Hepatocyte (in vitro differentiated cells): ENCODE measurements at regions not wholly inside any gene's neighbourhood (a gene's known extent, or its start where the extent isn't known, plus 50 kb on each side); places are given as distances from the start of the nearest gene placed in this dataset.

ENCODE experiments used
- DNase-seq: peaks from one replicate; pipeline ENCODE4 v3.0.0-alpha.2; 2016; ENCODE audit warnings: low spot score
- H2AFZ ChIP-seq: fragments of 200-600 bp; sonication (generic); 2 replicates; pipeline ENCODE4 v1.6.0; 2016; ENCODE audit warnings: antibody characterized with exemption, mild to moderate bottlenecking
- H3K27ac ChIP-seq: fragments of 200-600 bp; sonication (generic); 2 replicates; pipeline ENCODE4 v1.5.1; 2016; ENCODE audit warnings: mild to moderate bottlenecking
- H3K27me3 ChIP-seq: fragments of 200-600 bp; sonication (generic); 2 replicates; pipeline ENCODE4 v1.6.1; 2016
- H3K36me3 ChIP-seq: fragments of 200-600 bp; sonication (generic); replicated peaks from 2 replicates; pipeline ENCODE4 v1.5.1; 2016; ENCODE audit warnings: low read depth; ENCODE audit not compliant: insufficient read depth
- H3K4me1 ChIP-seq: fragments of 200-600 bp; sonication (generic); 2 replicates; pipeline ENCODE4 v1.5.1; 2016; ENCODE audit warnings: mild to moderate bottlenecking, moderate library complexity; ENCODE audit not compliant: insufficient read depth
- H3K4me2 ChIP-seq: fragments of 200-600 bp; sonication (generic); 2 replicates; pipeline ENCODE4 v1.6.0; 2016
- H3K4me3 ChIP-seq: fragments of 200-600 bp; sonication (generic); 2 replicates; pipeline ENCODE4 v1.5.1; 2016; ENCODE audit warnings: mild to moderate bottlenecking
- H3K79me2 ChIP-seq: fragments of 200-600 bp; sonication (generic); 2 replicates; pipeline ENCODE4 v1.6.0; 2017; ENCODE audit warnings: mild to moderate bottlenecking
- H3K9me2 ChIP-seq: fragments of 200-600 bp; sonication (generic); replicated peaks from 2 replicates; pipeline ENCODE4 v1.6.0; 2017; ENCODE audit warnings: mild to moderate bottlenecking; ENCODE audit not compliant: insufficient read depth
- H3K9me3 ChIP-seq: fragments of 200-600 bp; sonication (generic); 2 replicates; pipeline ENCODE4 v1.5.1; 2016; ENCODE audit warnings: low read depth, mild to moderate bottlenecking
- H4K20me1 ChIP-seq: fragments of 200-600 bp; sonication (generic); 2 replicates; pipeline ENCODE4 v1.6.0; 2016; ENCODE audit warnings: mild to moderate bottlenecking; ENCODE audit not compliant: insufficient read depth, poor library complexity, severe bottlenecking
- EZH2 ChIP-seq: fragments of 200-600 bp; sonication (generic); IDR thresholded peaks from 2 replicates; pipeline ENCODE4 v1.6.1; 2016; ENCODE audit warnings: antibody characterized with exemption, mild to moderate bottlenecking, borderline replicate concordance
- EZH2phosphoT487 ChIP-seq: fragments of 200-600 bp; sonication (generic); IDR thresholded peaks from one replicate; pipeline ENCODE4 v1.6.1; 2018; ENCODE audit warnings: antibody characterized with exemption, mild to moderate bottlenecking, low read depth, moderate library complexity; ENCODE audit not compliant: unreplicated experiment, severe bottlenecking
- WGBS: methylation state at CpG from one replicate; pipeline ENCODE4 v1.1.6; 2016; ENCODE audit warnings: low lambda C conversion rate; ENCODE audit errors: missing lambda C conversion rate; 5-methylcytosine and 5-hydroxymethylcytosine counted together
- TF ChIP-seq, protein P1 (sequence below): fragments of 200-600 bp; sonication (generic); IDR thresholded peaks from 2 replicates; pipeline ENCODE4 v1.5.1; 2016; ENCODE audit warnings: antibody characterized with exemption, mild to moderate bottlenecking; ENCODE audit not compliant: poor library complexity

DNA sequence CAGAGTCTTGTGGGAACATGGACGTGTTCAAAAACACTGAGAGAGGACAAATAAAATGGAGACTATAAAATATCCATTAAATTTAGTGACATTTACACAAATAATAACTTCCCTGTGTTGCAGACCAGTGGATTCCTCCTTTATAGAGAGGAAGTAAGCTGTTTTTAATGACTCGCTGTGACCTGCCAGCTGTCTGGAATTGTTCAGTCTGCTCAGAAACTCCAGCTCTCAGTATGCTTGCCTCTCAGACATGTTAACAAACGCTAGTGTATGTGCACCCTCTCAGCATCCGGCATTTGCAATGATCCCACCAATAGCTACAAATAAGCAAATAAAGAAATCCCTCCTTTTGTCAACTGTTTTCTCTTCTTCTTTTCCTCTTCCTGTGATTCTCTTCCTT, 158.0 kb upstream of the TCF21 start:
- no peaks in the 10 kb centered on the region for H3K79me2 ChIP-seq
- H3K36me3 ChIP-seq: no peaks in the 10 kb centered on the region
- H3K4me2 ChIP-seq: no peak overlapping the region
- WGBS: 35% methylated on average over 4 of the region's 4 CpGs
- TF ChIP-seq EZH2phosphoT487 (no peak), EZH2 (no peak)
- TF ChIP-seq, protein P1, sequence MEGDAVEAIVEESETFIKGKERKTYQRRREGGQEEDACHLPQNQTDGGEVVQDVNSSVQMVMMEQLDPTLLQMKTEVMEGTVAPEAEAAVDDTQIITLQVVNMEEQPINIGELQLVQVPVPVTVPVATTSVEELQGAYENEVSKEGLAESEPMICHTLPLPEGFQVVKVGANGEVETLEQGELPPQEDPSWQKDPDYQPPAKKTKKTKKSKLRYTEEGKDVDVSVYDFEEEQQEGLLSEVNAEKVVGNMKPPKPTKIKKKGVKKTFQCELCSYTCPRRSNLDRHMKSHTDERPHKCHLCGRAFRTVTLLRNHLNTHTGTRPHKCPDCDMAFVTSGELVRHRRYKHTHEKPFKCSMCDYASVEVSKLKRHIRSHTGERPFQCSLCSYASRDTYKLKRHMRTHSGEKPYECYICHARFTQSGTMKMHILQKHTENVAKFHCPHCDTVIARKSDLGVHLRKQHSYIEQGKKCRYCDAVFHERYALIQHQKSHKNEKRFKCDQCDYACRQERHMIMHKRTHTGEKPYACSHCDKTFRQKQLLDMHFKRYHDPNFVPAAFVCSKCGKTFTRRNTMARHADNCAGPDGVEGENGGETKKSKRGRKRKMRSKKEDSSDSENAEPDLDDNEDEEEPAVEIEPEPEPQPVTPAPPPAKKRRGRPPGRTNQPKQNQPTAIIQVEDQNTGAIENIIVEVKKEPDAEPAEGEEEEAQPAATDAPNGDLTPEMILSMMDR: no peak
- H3K4me1 ChIP-seq: no peaks in the 10 kb centered on the region
- H3K27me3 ChIP-seq: no peaks in the 10 kb centered on the region
- no peak overlapping the region for H3K27ac ChIP-seq
- H4K20me1 ChIP-seq: no peaks in the 10 kb centered on the region
- DNase-seq: no peak
- H3K9me3 ChIP-seq: no peaks in the 10 kb centered on the region
- H3K9me2 ChIP-seq: no peaks in the 10 kb centered on the region
- H2AFZ ChIP-seq: no peak overlapping the region
- no peak overlapping the region for H3K4me3 ChIP-seq

DNA sequence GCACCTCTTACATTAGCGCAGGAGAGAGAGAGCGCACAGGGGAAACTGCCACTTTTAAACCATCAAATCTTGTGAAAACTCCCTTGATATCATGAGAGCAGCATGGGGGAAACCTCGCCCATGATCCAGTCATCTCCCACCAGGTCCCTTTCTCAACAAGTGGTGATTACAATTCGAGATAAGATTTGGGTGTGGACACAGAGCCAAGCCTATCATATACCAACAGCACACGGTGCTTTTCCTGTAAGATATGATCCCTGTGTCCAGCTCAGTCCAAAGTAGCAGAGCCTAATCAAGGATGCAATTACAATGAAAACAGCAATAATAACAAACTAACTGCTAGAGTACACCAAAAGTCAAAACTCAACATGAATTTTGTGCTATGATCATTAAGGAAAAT, 148.7 kb upstream of the TCF21 start:
- H2AFZ ChIP-seq: no peak overlapping the region
- H3K4me2 ChIP-seq: no peak overlapping the region
- H3K9me3 ChIP-seq: no peaks in the 10 kb centered on the region
- DNase-seq: no peak
- WGBS: 78% methylated on average over 5 of the region's 5 CpGs
- no peaks in the 10 kb centered on the region for H3K4me1 ChIP-seq
- H3K4me3 ChIP-seq: no peak overlapping the region
- H3K9me2 ChIP-seq: no peaks in the 10 kb centered on the region
- H3K79me2 ChIP-seq: no peaks in the 10 kb centered on the region
- H3K27ac ChIP-seq: no peak overlapping the region
- H4K20me1 ChIP-seq: no peaks in the 10 kb centered on the region
- no peaks in the 10 kb centered on the region for H3K36me3 ChIP-seq
- no peaks in the 10 kb centered on the region for H3K27me3 ChIP-seq
- TF ChIP-seq, protein P1: no peak
- no peak for TF ChIP-seq EZH2phosphoT487
- no peak for TF ChIP-seq EZH2

DNA sequence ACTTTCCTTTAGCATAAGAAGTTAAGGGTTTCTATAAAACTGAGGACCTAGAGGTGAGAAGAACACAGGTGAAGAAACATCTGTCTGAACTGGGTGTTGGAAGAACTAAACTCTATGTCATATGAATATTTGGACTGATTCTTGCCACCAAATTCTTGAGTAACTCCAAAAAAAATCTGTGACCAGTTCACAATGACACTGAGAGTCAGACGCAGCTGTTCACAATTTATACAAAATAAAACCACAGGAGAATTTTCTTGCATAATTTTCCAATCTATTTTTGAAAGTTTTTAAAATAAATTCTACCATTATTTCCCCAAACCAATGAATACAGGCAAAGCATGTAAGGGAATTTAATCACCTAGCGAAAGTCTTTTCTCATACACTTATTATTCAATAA, 148.1 kb upstream of the TCF21 start:
- WGBS: 97% methylated on average over 2 of the region's 2 CpGs
- no peak overlapping the region for H3K4me2 ChIP-seq
- no peaks in the 10 kb centered on the region for H3K36me3 ChIP-seq
- no peaks in the 10 kb centered on the region for H3K9me3 ChIP-seq
- DNase-seq: no peak
- no peaks in the 10 kb centered on the region for H3K79me2 ChIP-seq
- no peaks in the 10 kb centered on the region for H4K20me1 ChIP-seq
- no peaks in the 10 kb centered on the region for H3K27me3 ChIP-seq
- TF ChIP-seq EZH2phosphoT487 (no peak), EZH2 (no peak)
- TF ChIP-seq, protein P1: no peak
- H3K27ac ChIP-seq: no peak overlapping the region
- no peaks in the 10 kb centered on the region for H3K9me2 ChIP-seq
- no peaks in the 10 kb centered on the region for H3K4me1 ChIP-seq
- no peak overlapping the region for H2AFZ ChIP-seq
- H3K4me3 ChIP-seq: no peak overlapping the region

DNA sequence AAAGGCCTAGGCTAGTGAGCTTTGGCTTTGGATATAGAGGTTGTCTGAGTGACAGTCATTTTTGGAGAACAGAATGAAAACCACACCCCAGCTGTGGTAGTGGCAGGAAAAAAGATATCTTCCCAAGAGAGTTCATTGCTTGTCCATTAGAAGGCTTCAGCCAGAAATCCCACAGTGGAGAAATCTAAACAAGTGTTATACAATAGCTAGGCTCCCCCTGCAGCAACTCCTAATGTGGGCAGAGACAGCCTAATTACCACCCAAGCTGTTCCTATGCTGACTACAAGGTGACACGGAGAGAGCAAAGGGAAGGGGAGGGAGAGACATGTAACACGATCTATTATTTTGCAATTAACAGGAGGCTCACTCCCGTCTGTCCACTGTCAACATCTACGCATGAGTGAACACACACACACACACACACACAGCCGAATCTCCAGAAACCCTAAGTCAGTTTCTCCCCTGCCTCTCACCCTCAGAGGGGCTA, 147.5 kb upstream of the TCF21 start:
- H3K4me2 ChIP-seq: no peak overlapping the region
- no peak for TF ChIP-seq EZH2
- no peaks in the 10 kb centered on the region for H3K79me2 ChIP-seq
- no peak overlapping the region for H3K4me3 ChIP-seq
- no peak overlapping the region for H2AFZ ChIP-seq
- no peaks in the 10 kb centered on the region for H3K36me3 ChIP-seq
- no peak for DNase-seq
- H3K27me3 ChIP-seq: no peaks in the 10 kb centered on the region
- no peaks in the 10 kb centered on the region for H3K4me1 ChIP-seq
- WGBS: 44% methylated on average over 5 of the region's 5 CpGs
- H3K9me2 ChIP-seq: no peaks in the 10 kb centered on the region
- H3K9me3 ChIP-seq: no peaks in the 10 kb centered on the region
- H4K20me1 ChIP-seq: no peaks in the 10 kb centered on the region
- H3K27ac ChIP-seq: no peak overlapping the region
